ENCODE measurements at regions not wholly inside any gene's neighbourhood (a gene's known extent, or its start where the extent isn't known, plus 50 kb on each side); places are given as distances from the start of the nearest gene placed in this dataset.

GRCh38 chr14:48527832-48528231 lies 852.4 kb upstream of the MDGA2 start:
- Histone ChIP-seq H3K36me3 (ENCODE audit: control insufficient read depth in 4 of 4, insufficient read depth in 3 of 4, low read depth in 1 of 4, low read length in 3 of 4) (no peaks in the 10 kb centered on the region), H3K4me3 (ENCODE audit: low read depth in 1 of 3, low read length in 3 of 3) (no peak overlapping the region), H3K27ac (ENCODE audit: low read depth in 1 of 2, low read length in 2 of 2) (no peak overlapping the region), H3K4me1 (ENCODE audit: control insufficient read depth in 4 of 4, insufficient read depth in 4 of 4, low read length in 3 of 4) (no peaks in the 10 kb centered on the region), H3K9ac (ENCODE audit: low read depth in 1 of 2, low read length in 2 of 2) (no peak overlapping the region), H3K27me3 (ENCODE audit: control insufficient read depth in 4 of 4, insufficient read depth in 4 of 4, low read length in 3 of 4) (no peaks in the 10 kb centered on the region), H3K9me3 (ENCODE audit: control insufficient read depth in 4 of 4, low read length in 3 of 4) (no peaks in the 10 kb centered on the region)
- DNase-seq (ENCODE audit: low spot score), result no peak
- WGBS, result 15% methylated on average over 2 of the region's 2 CpGs
- TF ChIP-seq ATF3 (IDR thresholded peaks at IDR 0.05) (no peak), HNF4A (conservative IDR thresholded peaks at IDR 0.05) (no peak), FOXA1 (IDR thresholded peaks at IDR 0.05) (no peak), JUND (IDR thresholded peaks at IDR 0.05) (no peak), RXRA (IDR thresholded peaks at IDR 0.05) (no peak), FOXA2 (IDR thresholded peaks at IDR 0.05) (no peak), GABPA (IDR thresholded peaks at IDR 0.05 in 1 of 2, conservative IDR thresholded peaks at IDR 0.05 in 1 of 2) (no peak), NR2F2 (IDR thresholded peaks at IDR 0.05) (no peak), EGR1 (IDR thresholded peaks at IDR 0.05; ENCODE audit: low read depth in 2 of 2) (no peak), RAD21 (IDR thresholded peaks at IDR 0.05) (no peak)
- TF ChIP-seq, protein P1, sequence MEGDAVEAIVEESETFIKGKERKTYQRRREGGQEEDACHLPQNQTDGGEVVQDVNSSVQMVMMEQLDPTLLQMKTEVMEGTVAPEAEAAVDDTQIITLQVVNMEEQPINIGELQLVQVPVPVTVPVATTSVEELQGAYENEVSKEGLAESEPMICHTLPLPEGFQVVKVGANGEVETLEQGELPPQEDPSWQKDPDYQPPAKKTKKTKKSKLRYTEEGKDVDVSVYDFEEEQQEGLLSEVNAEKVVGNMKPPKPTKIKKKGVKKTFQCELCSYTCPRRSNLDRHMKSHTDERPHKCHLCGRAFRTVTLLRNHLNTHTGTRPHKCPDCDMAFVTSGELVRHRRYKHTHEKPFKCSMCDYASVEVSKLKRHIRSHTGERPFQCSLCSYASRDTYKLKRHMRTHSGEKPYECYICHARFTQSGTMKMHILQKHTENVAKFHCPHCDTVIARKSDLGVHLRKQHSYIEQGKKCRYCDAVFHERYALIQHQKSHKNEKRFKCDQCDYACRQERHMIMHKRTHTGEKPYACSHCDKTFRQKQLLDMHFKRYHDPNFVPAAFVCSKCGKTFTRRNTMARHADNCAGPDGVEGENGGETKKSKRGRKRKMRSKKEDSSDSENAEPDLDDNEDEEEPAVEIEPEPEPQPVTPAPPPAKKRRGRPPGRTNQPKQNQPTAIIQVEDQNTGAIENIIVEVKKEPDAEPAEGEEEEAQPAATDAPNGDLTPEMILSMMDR (IDR thresholded peaks at IDR 0.05; ENCODE audit: low read depth, low read length, missing input control), result no peak

GRCh38 chr14:48526307-48526706 lies 850.9 kb upstream of the MDGA2 start:
- Histone ChIP-seq H3K27me3 (ENCODE audit: control insufficient read depth in 4 of 4, insufficient read depth in 4 of 4, low read length in 3 of 4) (no peaks in the 10 kb centered on the region), H3K9me3 (ENCODE audit: control insufficient read depth in 4 of 4, low read length in 3 of 4) (no peaks in the 10 kb centered on the region), H3K36me3 (ENCODE audit: control insufficient read depth in 4 of 4, insufficient read depth in 3 of 4, low read depth in 1 of 4, low read length in 3 of 4) (no peaks in the 10 kb centered on the region), H3K9ac (ENCODE audit: low read depth in 1 of 2, low read length in 2 of 2) (no peak overlapping the region), H3K27ac (ENCODE audit: low read depth in 1 of 2, low read length in 2 of 2) (no peak overlapping the region), H3K4me3 (ENCODE audit: low read depth in 1 of 3, low read length in 3 of 3) (no peak overlapping the region), H3K4me1 (ENCODE audit: control insufficient read depth in 4 of 4, insufficient read depth in 4 of 4, low read length in 3 of 4) (no peaks in the 10 kb centered on the region)
- TF ChIP-seq TAF1 (conservative IDR thresholded peaks at IDR 0.05) (no peak), NR2F2 (IDR thresholded peaks at IDR 0.05) (no peak)
- WGBS, result 70% methylated on average over 7 of the region's 7 CpGs
- no peak for DNase-seq (ENCODE audit: low spot score)

DNA sequence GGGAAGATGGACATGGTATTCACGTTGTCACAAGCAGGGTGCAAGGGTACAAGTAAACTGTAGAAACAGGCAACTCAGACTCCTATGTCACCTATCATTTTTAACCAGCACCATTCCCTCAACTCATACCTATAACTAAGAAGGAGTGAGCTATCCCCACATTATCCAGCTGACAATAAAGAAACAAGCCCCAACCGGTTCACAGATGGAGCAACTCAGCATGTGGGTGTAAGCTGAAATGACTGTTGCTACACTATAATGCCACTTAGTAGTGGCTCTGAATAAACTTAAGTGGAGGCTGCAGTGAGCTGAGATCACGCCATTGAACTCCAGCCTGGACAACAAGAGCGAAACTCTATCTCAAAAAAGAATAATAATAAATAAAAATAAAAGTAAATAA lies 829.5 kb upstream of the MDGA2 start:
- Histone ChIP-seq H3K36me3 (ENCODE audit: control insufficient read depth in 4 of 4, insufficient read depth in 3 of 4, low read depth in 1 of 4, low read length in 3 of 4) (no peaks in the 10 kb centered on the region), H3K27ac (ENCODE audit: low read depth in 1 of 2, low read length in 2 of 2) (no peak overlapping the region), H3K9ac (ENCODE audit: low read depth in 1 of 2, low read length in 2 of 2) (no peak overlapping the region), H3K4me1 (ENCODE audit: control insufficient read depth in 4 of 4, insufficient read depth in 4 of 4, low read length in 3 of 4) (no peaks in the 10 kb centered on the region), H3K27me3 (ENCODE audit: control insufficient read depth in 4 of 4, insufficient read depth in 4 of 4, low read length in 3 of 4) (no peaks in the 10 kb centered on the region), H3K9me3 (ENCODE audit: control insufficient read depth in 4 of 4, low read length in 3 of 4) (no peaks in the 10 kb centered on the region), H3K4me3 (ENCODE audit: low read depth in 1 of 3, low read length in 3 of 3) (no peak overlapping the region)
- 71% methylated on average over 4 of the region's 4 CpGs for WGBS
- no peak for DNase-seq (ENCODE audit: low spot score)
- TF ChIP-seq HNF4A (conservative IDR thresholded peaks at IDR 0.05) (no peak), MAX (IDR thresholded peaks at IDR 0.05) (no peak), TAF1 (conservative IDR thresholded peaks at IDR 0.05) (no peak), NR2F2 (IDR thresholded peaks at IDR 0.05) (no peak), ATF3 (IDR thresholded peaks at IDR 0.05) (no peak), EGR1 (IDR thresholded peaks at IDR 0.05; ENCODE audit: low read depth in 2 of 2) (no peak), GABPA (IDR thresholded peaks at IDR 0.05 in 1 of 2, conservative IDR thresholded peaks at IDR 0.05 in 1 of 2) (no peak), JUND (IDR thresholded peaks at IDR 0.05) (no peak)
- TF ChIP-seq, protein P2, sequence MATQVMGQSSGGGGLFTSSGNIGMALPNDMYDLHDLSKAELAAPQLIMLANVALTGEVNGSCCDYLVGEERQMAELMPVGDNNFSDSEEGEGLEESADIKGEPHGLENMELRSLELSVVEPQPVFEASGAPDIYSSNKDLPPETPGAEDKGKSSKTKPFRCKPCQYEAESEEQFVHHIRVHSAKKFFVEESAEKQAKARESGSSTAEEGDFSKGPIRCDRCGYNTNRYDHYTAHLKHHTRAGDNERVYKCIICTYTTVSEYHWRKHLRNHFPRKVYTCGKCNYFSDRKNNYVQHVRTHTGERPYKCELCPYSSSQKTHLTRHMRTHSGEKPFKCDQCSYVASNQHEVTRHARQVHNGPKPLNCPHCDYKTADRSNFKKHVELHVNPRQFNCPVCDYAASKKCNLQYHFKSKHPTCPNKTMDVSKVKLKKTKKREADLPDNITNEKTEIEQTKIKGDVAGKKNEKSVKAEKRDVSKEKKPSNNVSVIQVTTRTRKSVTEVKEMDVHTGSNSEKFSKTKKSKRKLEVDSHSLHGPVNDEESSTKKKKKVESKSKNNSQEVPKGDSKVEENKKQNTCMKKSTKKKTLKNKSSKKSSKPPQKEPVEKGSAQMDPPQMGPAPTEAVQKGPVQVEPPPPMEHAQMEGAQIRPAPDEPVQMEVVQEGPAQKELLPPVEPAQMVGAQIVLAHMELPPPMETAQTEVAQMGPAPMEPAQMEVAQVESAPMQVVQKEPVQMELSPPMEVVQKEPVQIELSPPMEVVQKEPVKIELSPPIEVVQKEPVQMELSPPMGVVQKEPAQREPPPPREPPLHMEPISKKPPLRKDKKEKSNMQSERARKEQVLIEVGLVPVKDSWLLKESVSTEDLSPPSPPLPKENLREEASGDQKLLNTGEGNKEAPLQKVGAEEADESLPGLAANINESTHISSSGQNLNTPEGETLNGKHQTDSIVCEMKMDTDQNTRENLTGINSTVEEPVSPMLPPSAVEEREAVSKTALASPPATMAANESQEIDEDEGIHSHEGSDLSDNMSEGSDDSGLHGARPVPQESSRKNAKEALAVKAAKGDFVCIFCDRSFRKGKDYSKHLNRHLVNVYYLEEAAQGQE (IDR thresholded peaks at IDR 0.05), result no peak
